IPS-20b (cell line): ENCODE measurements at regions not wholly inside any gene's neighbourhood (a gene's known extent, or its start where the extent isn't known, plus 50 kb on each side); places are given as distances from the start of the nearest gene placed in this dataset.
"Not testable (repeated sequence)": the region's sequence is repeated elsewhere in the genome, so short reads cannot be mapped to it uniquely, and the experiment has no call there.

Experiments used
- H3K27ac ChIP-seq: one replicate; pipeline ENCODE4 v1.5.1; 2013; ENCODE audit warnings: low read length
- H3K27me3 ChIP-seq: 2 replicates; pipeline ENCODE4 v1.6.1; 2013; ENCODE audit warnings: mild to moderate bottlenecking, low read length, inconsistent platforms; ENCODE audit not compliant: insufficient read depth
- H3K36me3 ChIP-seq: 2 replicates; pipeline ENCODE4 v1.6.1; 2013; ENCODE audit warnings: low read depth, mild to moderate bottlenecking, inconsistent platforms, low read length, moderate library complexity; ENCODE audit not compliant: insufficient read depth
- H3K4me1 ChIP-seq: 2 replicates; pipeline ENCODE4 v1.6.1; 2013; ENCODE audit warnings: mild to moderate bottlenecking, control low read depth, inconsistent platforms, low read length, moderate library complexity; ENCODE audit not compliant: insufficient read depth
- H3K4me3 ChIP-seq: 2 replicates; pipeline ENCODE4 v1.5.1; 2013; ENCODE audit warnings: mild to moderate bottlenecking, low read length, inconsistent platforms
- H3K9ac ChIP-seq: 2 replicates; pipeline ENCODE4 v1.6.1; 2013; ENCODE audit warnings: low read depth, mild to moderate bottlenecking, inconsistent platforms, low read length, moderate library complexity
- H3K9me3 ChIP-seq: 2 replicates; pipeline ENCODE4 v1.6.1; 2013; ENCODE audit warnings: mild to moderate bottlenecking, low read depth, low read length, inconsistent platforms; ENCODE audit not compliant: insufficient read depth

GRCh38 chr6:85764844-85765243 is 122.2 kb upstream of the SYNCRIP start:
- no peaks in the 10 kb centered on the region for H3K36me3 ChIP-seq
- no peak overlapping the region for H3K4me3 ChIP-seq
- no peaks in the 10 kb centered on the region for H3K9me3 ChIP-seq
- H3K27ac ChIP-seq, result no peak overlapping the region
- H3K9ac ChIP-seq, result no peak overlapping the region
- no peaks in the 10 kb centered on the region for H3K4me1 ChIP-seq
- H3K27me3 ChIP-seq, result no peaks in the 10 kb centered on the region

GRCh38 chr6:85756982-85757381 is 114.3 kb upstream of the SYNCRIP start:
- H3K36me3 ChIP-seq, result no peaks in the 10 kb centered on the region
- no peaks in the 10 kb centered on the region for H3K4me1 ChIP-seq
- no peaks in the 10 kb centered on the region for H3K9me3 ChIP-seq
- no peak overlapping the region for H3K9ac ChIP-seq
- no peak overlapping the region for H3K4me3 ChIP-seq
- no peak overlapping the region for H3K27ac ChIP-seq
- H3K27me3 ChIP-seq, result no peaks in the 10 kb centered on the region

- Histone ChIP-seq H3K4me1 (peaks cover 6% of the 10 kb centered on the region; the same call in 1 of the 2 replicates), H3K27ac (no peak overlapping the region), H3K4me3 (no peak overlapping the region), H3K9me3 (no peaks in the 10 kb centered on the region), H3K9ac (no peak overlapping the region), H3K36me3 (no peaks in the 10 kb centered on the region), H3K27me3 (no peaks in the 10 kb centered on the region)
These were observed 112.2 kb upstream of the SYNCRIP start for GRCh38 chr6:85754894-85755293.

- H3K27ac ChIP-seq, result no peak overlapping the region
- H3K9me3 ChIP-seq, result no peaks in the 10 kb centered on the region
- H3K4me3 ChIP-seq, result no peak overlapping the region
- no peaks in the 10 kb centered on the region for H3K36me3 ChIP-seq
- H3K27me3 ChIP-seq, result no peaks in the 10 kb centered on the region
- H3K4me1 ChIP-seq, result peaks cover 6% of the 10 kb centered on the region; the same call in 1 of the 2 replicates
- no peak overlapping the region for H3K9ac ChIP-seq
These were observed 109.9 kb upstream of the SYNCRIP start for GRCh38 chr6:85752602-85753001.

GRCh38 chr6:85751374-85752055 is 108.8 kb upstream of the SYNCRIP start:
- Histone ChIP-seq H3K9ac (no peak overlapping the region), H3K4me1 (peaks cover 6% of the 10 kb centered on the region; the same call in 1 of the 2 replicates), H3K9me3 (no peaks in the 10 kb centered on the region), H3K4me3 (no peak overlapping the region), H3K27ac (no peak overlapping the region), H3K36me3 (no peaks in the 10 kb centered on the region), H3K27me3 (no peaks in the 10 kb centered on the region)

GRCh38 chr6:85750146-85750545 is 107.5 kb upstream of the SYNCRIP start:
- H3K27me3 ChIP-seq, H3K9ac ChIP-seq, H3K4me3 ChIP-seq, H3K9me3 ChIP-seq, H3K36me3 ChIP-seq, H3K4me1 ChIP-seq, H3K27ac ChIP-seq: not testable (repeated sequence)

GRCh38 chr6:85749236-85749635 is 106.5 kb upstream of the SYNCRIP start:
- H3K9me3 ChIP-seq, result no peaks in the 10 kb centered on the region

GRCh38 chr6:85747666-85748065 is 105.0 kb upstream of the SYNCRIP start:
- Histone ChIP-seq H3K9ac (no peak overlapping the region), H3K27ac (no peak overlapping the region), H3K4me1 (peaks cover 6% of the 10 kb centered on the region; the same call in 1 of the 2 replicates), H3K4me3 (no peak overlapping the region), H3K27me3 (no peaks in the 10 kb centered on the region), H3K36me3 (no peaks in the 10 kb centered on the region), H3K9me3 (peaks cover 3% of the 10 kb centered on the region; the same call in 1 of the 2 replicates)

More at GRCh38 chr6:85749236-85749635, 106.5 kb upstream of the SYNCRIP start:
- Histone ChIP-seq H3K4me3 (no peak overlapping the region), H3K4me1 (peaks cover 6% of the 10 kb centered on the region; the same call in 1 of the 2 replicates), H3K27ac (no peak overlapping the region), H3K36me3 (no peaks in the 10 kb centered on the region), H3K9ac (no peak overlapping the region), H3K27me3 (no peaks in the 10 kb centered on the region)

GRCh38 chr6:85747093-85747492 is 104.4 kb upstream of the SYNCRIP start:
- Histone ChIP-seq H3K27me3 (no peaks in the 10 kb centered on the region), H3K9ac (no peak overlapping the region), H3K4me3 (no peak overlapping the region), H3K9me3 (peaks cover 3% of the 10 kb centered on the region; the same call in 1 of the 2 replicates), H3K36me3 (no peaks in the 10 kb centered on the region), H3K4me1 (peaks cover 6% of the 10 kb centered on the region; the same call in 1 of the 2 replicates), H3K27ac (no peak overlapping the region)

- Histone ChIP-seq H3K9me3 (peaks cover 3% of the 10 kb centered on the region; the same call in 1 of the 2 replicates), H3K9ac (no peak overlapping the region), H3K36me3 (no peaks in the 10 kb centered on the region), H3K4me1 (no peaks in the 10 kb centered on the region), H3K27me3 (no peaks in the 10 kb centered on the region), H3K27ac (no peak overlapping the region), H3K4me3 (no peak overlapping the region)
These were observed 101.8 kb upstream of the SYNCRIP start for GRCh38 chr6:85744433-85744970.

- H3K36me3 ChIP-seq, result no peaks in the 10 kb centered on the region
- no peak overlapping the region for H3K4me3 ChIP-seq
- peaks cover 28% of the 10 kb centered on the region for H3K9me3 ChIP-seq
- no peak overlapping the region for H3K9ac ChIP-seq
- no peak overlapping the region for H3K27ac ChIP-seq
- H3K27me3 ChIP-seq, result no peaks in the 10 kb centered on the region
- no peaks in the 10 kb centered on the region for H3K4me1 ChIP-seq
These were observed 83.5 kb upstream of the SYNCRIP start for GRCh38 chr6:85726206-85726605.

GRCh38 chr6:85715797-85716196 is 73.1 kb upstream of the SYNCRIP start:
- H3K27ac ChIP-seq, result no peak overlapping the region
- H3K4me3 ChIP-seq, result no peak overlapping the region
- H3K4me1 ChIP-seq, result no peaks in the 10 kb centered on the region
- H3K9me3 ChIP-seq, result 0 out of 2 replicates have a peak, but pooled peaks cover 4% of the 10 kb centered on the region
- no peaks in the 10 kb centered on the region for H3K36me3 ChIP-seq
- no peak overlapping the region for H3K9ac ChIP-seq
- no peaks in the 10 kb centered on the region for H3K27me3 ChIP-seq
